GM12872 (cell line): ENCODE measurements at regions not wholly inside any gene's neighbourhood (a gene's known extent, or its start where the extent isn't known, plus 50 kb on each side); places are given as distances from the start of the nearest gene placed in this dataset.

Experiments
- TF ChIP-seq, protein P1 (sequence below): IDR thresholded peaks from 3 replicates; pipeline ENCODE4 v1.5.1; 2011; ENCODE audit warnings: low read depth, mild to moderate bottlenecking, low read length, moderate library complexity; ENCODE audit not compliant: insufficient read depth

DNA sequence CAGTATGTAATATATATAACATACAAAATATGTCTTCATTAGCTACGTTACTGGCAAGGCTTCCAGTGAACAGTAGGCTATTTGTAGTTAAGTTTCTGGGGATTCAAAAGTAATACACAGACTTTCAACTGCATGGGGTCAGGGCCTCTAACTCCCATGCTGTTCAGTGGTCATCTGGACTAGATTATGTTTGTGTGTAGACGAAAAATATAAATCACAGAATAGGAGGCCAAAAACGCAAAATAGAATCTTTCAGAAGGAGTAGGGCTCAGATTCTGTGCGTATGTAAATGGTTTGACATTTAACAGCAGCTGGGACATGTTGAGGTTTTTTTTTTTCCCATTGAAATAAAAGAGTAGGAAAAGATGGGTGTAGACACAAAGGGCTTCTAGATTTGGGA, 1048.7 kb upstream of the WWC1 start:
- TF ChIP-seq, protein P1, sequence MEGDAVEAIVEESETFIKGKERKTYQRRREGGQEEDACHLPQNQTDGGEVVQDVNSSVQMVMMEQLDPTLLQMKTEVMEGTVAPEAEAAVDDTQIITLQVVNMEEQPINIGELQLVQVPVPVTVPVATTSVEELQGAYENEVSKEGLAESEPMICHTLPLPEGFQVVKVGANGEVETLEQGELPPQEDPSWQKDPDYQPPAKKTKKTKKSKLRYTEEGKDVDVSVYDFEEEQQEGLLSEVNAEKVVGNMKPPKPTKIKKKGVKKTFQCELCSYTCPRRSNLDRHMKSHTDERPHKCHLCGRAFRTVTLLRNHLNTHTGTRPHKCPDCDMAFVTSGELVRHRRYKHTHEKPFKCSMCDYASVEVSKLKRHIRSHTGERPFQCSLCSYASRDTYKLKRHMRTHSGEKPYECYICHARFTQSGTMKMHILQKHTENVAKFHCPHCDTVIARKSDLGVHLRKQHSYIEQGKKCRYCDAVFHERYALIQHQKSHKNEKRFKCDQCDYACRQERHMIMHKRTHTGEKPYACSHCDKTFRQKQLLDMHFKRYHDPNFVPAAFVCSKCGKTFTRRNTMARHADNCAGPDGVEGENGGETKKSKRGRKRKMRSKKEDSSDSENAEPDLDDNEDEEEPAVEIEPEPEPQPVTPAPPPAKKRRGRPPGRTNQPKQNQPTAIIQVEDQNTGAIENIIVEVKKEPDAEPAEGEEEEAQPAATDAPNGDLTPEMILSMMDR: no peak

DNA sequence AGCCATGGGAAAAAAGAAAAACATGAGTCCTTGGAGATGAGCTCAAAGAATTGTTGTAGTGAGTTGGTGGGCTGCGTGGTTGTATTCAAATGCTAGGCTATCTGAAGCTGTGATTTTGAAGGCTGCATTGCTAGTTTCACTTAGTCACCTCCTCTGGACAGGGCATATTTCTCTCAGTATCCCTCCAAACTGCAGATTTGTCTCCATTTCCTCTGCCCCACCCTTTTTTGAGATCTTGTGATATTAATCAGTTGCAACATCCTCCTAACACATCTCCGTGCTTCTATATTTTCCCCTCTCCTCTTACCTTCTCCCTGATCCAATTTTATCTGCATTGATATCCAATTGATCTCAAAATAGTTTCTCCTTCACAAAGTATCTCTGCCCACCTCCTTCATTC, 1048.0 kb upstream of the WWC1 start:
- TF ChIP-seq, protein P1: no peak

DNA sequence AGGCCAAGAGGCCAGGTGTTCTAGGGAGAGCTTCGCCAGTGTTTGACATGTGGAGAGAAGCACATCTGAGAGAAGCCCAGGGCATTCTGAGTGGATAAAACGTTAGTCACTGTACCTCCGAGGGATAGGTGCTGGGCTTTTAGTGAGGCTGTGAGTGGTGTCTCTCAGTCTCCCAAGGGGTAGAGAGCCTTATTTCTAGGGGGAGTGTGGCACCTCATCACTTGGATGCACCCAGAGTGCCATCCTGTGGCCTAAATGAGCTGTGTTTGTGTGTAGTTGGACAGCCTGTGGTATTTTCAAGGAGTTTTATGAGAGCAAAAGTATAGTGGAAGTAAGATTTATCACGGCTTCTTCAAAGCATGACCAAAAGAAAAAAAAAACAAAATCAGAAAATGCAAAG, 1046.9 kb upstream of the WWC1 start:
- TF ChIP-seq, protein P1: no peak

DNA sequence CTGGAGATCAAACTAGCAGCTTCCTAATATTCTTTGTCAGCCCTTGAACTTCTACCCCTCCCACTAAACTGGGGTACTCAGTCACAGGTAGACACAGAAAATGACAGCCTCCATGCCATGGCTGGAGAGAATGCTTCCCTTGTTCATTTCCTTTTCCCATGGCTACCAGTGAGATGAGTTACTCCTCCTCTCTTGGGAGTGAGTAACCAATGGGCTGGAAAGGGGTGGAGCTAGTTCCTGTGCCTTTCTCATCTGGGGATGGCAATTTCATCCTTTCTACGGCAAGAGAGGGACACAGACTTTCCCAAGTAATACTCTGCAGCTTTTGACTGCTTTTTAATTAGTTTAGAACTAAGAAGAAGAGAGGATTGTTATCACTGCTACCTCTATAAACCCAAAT, 1045.6 kb upstream of the WWC1 start:
- TF ChIP-seq, protein P1: no peak

DNA sequence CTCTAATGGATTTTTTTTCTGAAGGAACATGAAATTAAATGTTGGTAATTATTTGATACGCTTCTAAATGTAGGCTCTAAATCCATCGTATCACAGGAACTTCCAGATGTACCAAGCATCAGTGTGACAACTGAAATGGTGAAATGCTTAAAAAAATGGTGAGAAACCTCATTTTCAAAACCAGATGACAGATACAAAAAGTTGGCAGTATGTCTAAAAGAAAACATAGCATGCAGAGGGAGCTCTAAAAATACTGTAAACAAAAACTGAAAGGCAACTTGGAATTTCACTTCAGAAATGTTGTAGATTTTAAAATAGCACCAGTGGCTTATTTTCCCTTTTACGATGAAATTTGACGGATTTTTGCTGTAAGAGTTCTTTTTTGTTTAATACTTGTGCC, 1043.6 kb upstream of the WWC1 start:
- TF ChIP-seq, protein P1: no peak

DNA sequence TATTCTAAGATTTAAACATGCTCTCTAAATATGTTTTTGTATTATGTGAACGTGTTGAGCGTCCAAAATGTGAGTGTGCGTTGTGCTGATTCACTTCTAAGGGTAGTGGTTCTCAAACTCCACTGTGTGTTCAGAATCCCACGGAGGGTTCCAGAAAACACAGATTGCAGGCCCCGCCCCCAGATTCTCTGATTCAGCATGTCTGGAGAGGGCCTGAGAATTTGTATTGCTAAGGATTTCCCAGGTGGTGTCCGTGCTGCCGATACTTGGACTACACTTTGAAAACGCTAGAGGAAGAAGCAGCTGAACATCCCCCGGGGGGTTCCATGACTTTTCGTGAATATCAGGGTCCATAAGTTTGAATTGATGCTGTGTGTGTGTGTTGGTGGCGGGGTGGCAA, 1043.2 kb upstream of the WWC1 start:
- TF ChIP-seq, protein P1: no peak

DNA sequence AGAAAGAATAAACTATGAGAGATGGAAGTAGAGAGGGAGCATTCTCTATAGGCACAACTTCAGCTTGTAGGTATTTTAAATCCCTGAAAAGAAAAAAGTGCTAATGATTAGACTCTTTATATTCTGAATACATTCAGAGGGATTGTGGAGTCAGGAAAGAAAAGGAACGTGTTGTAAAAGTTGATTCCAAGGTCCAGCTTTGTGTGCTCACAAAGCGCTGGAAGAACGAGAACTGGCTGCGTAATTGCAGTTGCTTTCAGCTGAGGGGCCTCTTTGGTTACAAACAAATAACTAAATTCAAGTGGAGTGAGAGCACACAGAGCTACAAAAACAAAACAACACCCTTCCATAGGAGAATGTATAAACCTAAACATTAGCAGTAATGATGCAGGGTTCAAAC, 1040.4 kb upstream of the WWC1 start:
- TF ChIP-seq, protein P1: no peak

DNA sequence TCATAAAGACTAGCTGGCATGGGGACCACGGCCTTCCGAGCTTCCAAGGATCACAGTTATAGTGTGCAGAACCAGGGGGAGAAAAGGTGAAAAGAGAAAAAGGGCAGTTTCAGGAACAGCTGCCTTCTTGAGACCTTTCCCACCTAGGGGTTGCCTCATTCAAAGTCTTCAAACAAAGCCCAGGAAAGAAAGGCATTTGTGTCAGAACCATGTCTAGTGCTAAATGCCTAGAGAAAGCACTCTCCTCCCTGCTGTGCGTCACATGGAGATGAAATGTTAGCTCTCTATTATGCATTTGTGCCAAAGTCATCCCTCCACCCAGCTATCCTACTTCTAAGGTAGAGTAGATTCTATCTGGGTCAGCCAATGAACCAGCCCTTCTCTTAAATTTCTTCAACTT, 1037.3 kb upstream of the WWC1 start:
- TF ChIP-seq, protein P1: no peak
